Esophagus muscularis mucosa (tissue), 4 donors: ENCODE measurements at regions not wholly inside any gene's neighbourhood (a gene's known extent, or its start where the extent isn't known, plus 50 kb on each side); places are given as distances from the start of the nearest gene placed in this dataset.

Experiments used
- EP300 ChIP-seq: sonication (generic); formaldehyde crosslinking; IDR thresholded peaks from one replicate; pipeline ENCODE4 v1.6.1; 2017; ENCODE audit warnings: antibody characterized with exemption
- POLR2AphosphoS5 ChIP-seq, 2 donors: sonication (generic); formaldehyde crosslinking; IDR thresholded peaks; one replicate each; pipeline ENCODE4 v1.6.1; 2017; ENCODE audit warnings: antibody characterized with exemption in 2 of 2
- TF ChIP-seq, protein P1 (sequence below), 3 experiments: fragments of 200-600 bp in 2 of 3; fragments of 450-650 bp in 1 of 3; sonication (generic) in 2 of 3; IDR thresholded peaks; one replicate each; pipeline ENCODE4 v1.5.1; 2017 to 2019; ENCODE audit warnings: antibody characterized with exemption in 3 of 3, mild to moderate bottlenecking in 2 of 3, moderate library complexity in 1 of 3

DNA sequence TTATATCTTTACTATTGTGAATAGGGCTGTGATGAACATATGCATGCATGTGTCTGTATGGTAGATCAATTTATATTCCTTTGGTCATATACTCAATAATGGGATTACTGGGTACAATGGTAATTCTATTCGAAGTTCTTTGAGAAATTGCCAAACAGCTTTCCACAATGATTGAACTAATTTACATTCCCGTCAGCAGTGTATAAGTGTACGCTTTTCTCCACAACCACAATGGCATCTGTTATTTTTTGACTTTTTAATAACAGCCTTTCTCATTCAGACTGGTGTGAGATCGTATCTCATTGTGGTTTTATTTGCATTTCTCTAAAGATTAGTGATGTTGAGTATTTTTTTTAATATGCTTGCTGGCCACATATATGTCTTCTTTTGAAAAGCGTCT lies 439.4 kb upstream of the KLHL4 start:
- TF ChIP-seq POLR2AphosphoS5 (IDR thresholded peaks at IDR 0.05) (no peak), EP300 (no peak)
- TF ChIP-seq, protein P1, sequence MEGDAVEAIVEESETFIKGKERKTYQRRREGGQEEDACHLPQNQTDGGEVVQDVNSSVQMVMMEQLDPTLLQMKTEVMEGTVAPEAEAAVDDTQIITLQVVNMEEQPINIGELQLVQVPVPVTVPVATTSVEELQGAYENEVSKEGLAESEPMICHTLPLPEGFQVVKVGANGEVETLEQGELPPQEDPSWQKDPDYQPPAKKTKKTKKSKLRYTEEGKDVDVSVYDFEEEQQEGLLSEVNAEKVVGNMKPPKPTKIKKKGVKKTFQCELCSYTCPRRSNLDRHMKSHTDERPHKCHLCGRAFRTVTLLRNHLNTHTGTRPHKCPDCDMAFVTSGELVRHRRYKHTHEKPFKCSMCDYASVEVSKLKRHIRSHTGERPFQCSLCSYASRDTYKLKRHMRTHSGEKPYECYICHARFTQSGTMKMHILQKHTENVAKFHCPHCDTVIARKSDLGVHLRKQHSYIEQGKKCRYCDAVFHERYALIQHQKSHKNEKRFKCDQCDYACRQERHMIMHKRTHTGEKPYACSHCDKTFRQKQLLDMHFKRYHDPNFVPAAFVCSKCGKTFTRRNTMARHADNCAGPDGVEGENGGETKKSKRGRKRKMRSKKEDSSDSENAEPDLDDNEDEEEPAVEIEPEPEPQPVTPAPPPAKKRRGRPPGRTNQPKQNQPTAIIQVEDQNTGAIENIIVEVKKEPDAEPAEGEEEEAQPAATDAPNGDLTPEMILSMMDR (IDR thresholded peaks at IDR 0.05), result no peak
